Suprapubic skin (tissue), 4 donors: ENCODE measurements at regions not wholly inside any gene's neighbourhood (a gene's known extent, or its start where the extent isn't known, plus 50 kb on each side); places are given as distances from the start of the nearest gene placed in this dataset.

Source experiments
- EP300 ChIP-seq: sonication (generic); formaldehyde crosslinking; IDR thresholded peaks from one replicate; pipeline ENCODE4 v1.6.1; 2017; ENCODE audit warnings: antibody characterized with exemption
- POLR2AphosphoS5 ChIP-seq, 3 donors: sonication (generic); formaldehyde crosslinking; IDR thresholded peaks; one replicate each; pipeline ENCODE4 v1.6.1; 2017; ENCODE audit warnings: antibody characterized with exemption in 3 of 3

DNA sequence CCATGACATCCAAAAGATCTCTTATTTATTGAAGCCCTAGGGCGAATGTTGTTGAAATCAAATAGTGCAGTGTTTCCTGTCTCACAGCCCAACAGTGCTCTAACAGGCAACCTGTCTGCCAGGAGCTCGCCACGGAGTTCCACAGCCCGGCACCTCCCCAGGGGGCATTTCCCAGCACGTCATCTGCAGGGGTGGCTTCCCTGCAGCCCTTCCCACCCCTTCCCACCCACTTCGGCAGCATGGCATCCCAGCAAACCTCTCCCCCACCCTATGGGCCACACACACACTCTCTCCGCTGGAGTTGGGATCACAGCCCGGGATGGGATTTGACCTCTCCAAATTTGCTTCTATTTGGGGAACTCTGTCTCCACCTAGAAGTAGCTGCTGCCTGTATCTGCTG is 62.7 kb upstream of the C14orf180 start:
- no peak for TF ChIP-seq POLR2AphosphoS5 (IDR thresholded peaks at IDR 0.05)
- TF ChIP-seq EP300 = no peak
